T-helper 17 cell (primary cell): ENCODE measurements at regions not wholly inside any gene's neighbourhood (a gene's known extent, or its start where the extent isn't known, plus 50 kb on each side); places are given as distances from the start of the nearest gene placed in this dataset.

Experiments
- ATAC-seq: fragments of 150-1000 bp; cut with Tn5 transposase; 2 replicates; pipeline ENCODE4 v1.10.0; 2021; ENCODE audit warnings: mild to moderate bottlenecking, moderate library complexity
- DNase-seq, 3 donors: peaks; one replicate each; pipeline versions ENCODE4 v3.0.0 to v3.0.0-alpha.2; 2020 to 2021
- H3K9me3 ChIP-seq: one replicate; pipeline ENCODE4 v1.7.0; 2013; ENCODE audit warnings: low read length, mild to moderate bottlenecking; ENCODE audit not compliant: control insufficient read depth, poor library complexity, severe bottlenecking
- H3K27ac Mint-ChIP-seq: one replicate; pipeline ENCODE4 v1.8.0; 2022; ENCODE audit warnings: mild to moderate bottlenecking, moderate library complexity, mixed read lengths
- H3K27me3 Mint-ChIP-seq: one replicate; pipeline ENCODE4 v1.8.0; 2022; ENCODE audit warnings: mixed read lengths
- H3K36me3 Mint-ChIP-seq: one replicate; pipeline ENCODE4 v1.8.0; 2022; ENCODE audit warnings: low read depth, mixed read lengths
- H3K4me1 Mint-ChIP-seq: one replicate; pipeline ENCODE4 v1.8.0; 2022; ENCODE audit warnings: mild to moderate bottlenecking, mixed read lengths
- H3K4me3 Mint-ChIP-seq: one replicate; pipeline ENCODE4 v1.8.0; 2022; ENCODE audit warnings: mild to moderate bottlenecking, moderate library complexity, mixed read lengths

DNA sequence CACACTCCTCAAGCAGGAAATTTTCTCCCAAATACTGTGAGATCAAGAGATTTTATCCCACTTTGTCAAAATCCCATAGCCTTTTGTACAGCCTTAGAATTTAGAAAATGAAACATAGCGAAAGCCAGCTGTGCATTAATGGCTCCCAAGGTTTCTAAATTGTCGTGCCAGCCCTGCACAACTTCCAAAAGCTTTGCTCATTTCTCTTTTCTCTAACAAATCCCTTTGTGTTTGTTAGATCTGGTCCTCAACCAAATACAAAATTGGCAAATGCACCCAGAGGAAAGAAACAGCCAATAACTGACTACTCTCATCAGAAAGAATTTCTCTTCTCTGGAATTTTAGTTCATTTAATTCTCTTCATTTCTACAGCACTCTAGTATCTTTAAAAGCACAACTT, 361.1 kb downstream of the INSIG2 start:
- no peak overlapping the region for H3K4me3 Mint-ChIP-seq
- DNase-seq: no peak

DNA sequence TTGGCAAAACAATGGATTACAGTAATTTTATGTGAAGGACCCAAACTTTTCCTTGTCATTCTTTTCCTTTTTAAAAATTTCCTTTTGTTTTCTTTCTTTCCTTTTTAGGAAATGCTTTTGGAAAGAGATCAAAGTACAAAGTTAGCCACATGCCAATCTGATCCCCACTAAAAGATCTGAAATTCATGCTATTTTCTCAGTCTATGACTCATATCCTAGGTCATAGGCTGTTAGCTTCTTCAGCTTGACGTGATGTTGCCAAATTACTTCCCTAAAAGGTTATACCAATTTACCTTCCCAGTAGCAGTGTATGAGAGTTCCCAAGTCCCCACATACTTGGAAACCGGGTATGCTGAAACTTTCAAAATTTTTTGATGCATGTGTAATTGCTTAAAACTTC, 355.3 kb downstream of the INSIG2 start:
- ATAC-seq (no peak), DNase-seq (no peak)
- peaks cover 27% of the 10 kb centered on the region for H3K27me3 Mint-ChIP-seq
- no peak overlapping the region for H3K4me3 Mint-ChIP-seq
- H3K27ac Mint-ChIP-seq: no peak overlapping the region
- peaks cover 2% of the 10 kb centered on the region for H3K36me3 Mint-ChIP-seq
- H3K4me1 Mint-ChIP-seq: no peaks in the 10 kb centered on the region
- no peaks in the 10 kb centered on the region for H3K9me3 ChIP-seq

More for the DNA sequence above, 361.1 kb downstream of the INSIG2 start:
- Mint-ChIP-seq H3K27ac (no peak overlapping the region), H3K36me3 (peaks cover 4% of the 10 kb centered on the region), H3K27me3 (peaks cover 28% of the 10 kb centered on the region), H3K4me1 (no peaks in the 10 kb centered on the region)
- no peaks in the 10 kb centered on the region for H3K9me3 ChIP-seq
- no peak for ATAC-seq

DNA sequence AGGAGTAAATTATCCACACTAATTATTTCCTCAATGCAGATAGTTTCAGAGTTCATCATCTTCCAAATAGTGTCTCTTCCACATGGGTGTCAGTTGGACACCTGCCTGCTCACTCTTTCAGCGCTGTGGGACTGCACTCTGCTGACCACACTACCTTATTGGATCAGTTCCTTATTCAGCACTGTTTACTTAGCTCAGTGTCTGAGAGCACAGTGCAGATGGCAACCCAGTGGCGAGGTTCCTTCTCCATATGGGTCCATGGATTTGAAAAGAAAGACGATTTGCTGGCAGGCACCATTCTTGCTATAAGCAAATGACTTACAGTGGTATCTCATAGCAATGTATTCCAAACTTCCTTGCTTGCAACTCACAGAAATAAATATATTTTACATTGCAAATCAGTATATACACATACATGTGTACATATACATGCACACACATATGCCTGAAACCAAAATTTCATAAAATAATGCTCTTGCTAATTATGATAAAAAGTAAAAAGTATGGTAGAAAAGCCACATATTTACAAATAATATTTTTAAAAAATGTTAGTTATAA, 354.8 kb downstream of the INSIG2 start:
- Mint-ChIP-seq H3K36me3 (no peaks in the 10 kb centered on the region), H3K4me1 (no peaks in the 10 kb centered on the region), H3K27me3 (peaks cover 24% of the 10 kb centered on the region), H3K4me3 (no peak overlapping the region), H3K27ac (no peak overlapping the region)
- no peak for ATAC-seq
- DNase-seq: no peak
- H3K9me3 ChIP-seq: no peaks in the 10 kb centered on the region

DNA sequence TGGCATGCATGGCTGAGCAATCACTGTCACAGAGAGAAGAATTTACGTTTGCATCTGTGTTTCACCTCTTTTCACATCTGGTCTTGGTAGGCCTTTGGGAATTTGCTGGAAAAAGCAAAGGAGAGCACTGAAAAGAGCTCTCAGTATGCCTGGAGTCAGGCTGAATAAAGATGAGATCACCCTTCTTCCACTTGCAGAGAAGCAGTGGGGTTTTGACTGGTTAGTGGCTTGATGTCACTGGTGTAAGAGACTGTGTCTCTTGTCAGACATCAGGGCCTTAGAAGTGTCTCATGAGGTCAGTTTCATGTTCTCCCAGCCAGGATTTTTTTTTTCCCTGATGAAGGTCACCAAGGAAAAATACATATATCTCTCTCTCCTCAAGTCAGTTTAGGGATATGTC, 353.8 kb downstream of the INSIG2 start:
- Mint-ChIP-seq H3K27ac (no peak overlapping the region), H3K36me3 (no peaks in the 10 kb centered on the region), H3K4me1 (no peaks in the 10 kb centered on the region), H3K4me3 (no peak overlapping the region), H3K27me3 (peaks cover 24% of the 10 kb centered on the region)
- no peaks in the 10 kb centered on the region for H3K9me3 ChIP-seq
- ATAC-seq (no peak), DNase-seq (no peak)

DNA sequence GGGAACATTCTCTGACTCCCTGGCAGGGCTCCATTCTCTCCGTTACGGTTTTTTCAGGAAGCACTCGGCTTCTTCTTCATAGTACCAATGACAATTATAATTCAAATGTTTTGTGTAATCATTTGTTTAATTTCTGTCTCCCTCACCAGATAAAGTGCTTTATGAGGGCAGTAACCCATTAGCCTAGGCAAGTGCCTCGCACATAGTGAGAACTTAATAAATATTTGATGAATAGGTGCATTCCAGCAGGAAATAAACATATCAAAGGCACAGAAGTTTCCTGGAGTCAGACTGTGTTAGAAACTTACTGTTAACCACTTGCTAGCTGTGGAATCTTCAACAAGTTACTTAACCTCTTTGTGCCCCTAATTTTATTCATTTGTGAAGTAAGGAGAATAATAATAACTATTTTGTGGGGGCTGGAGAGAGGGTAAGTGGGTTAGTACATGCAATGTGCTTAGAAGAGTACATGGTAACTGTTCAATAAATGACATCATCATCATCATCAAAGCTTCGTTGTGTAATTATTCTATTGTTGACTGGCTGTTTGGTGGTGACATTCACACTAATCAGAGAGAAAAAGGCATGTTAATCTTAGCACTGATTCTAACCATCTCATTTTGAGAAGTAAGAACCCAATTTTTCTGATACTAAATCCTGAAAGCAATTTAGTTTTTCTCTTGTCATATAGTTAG, 352.3 kb downstream of the INSIG2 start:
- no peaks in the 10 kb centered on the region for H3K4me1 Mint-ChIP-seq

DNA sequence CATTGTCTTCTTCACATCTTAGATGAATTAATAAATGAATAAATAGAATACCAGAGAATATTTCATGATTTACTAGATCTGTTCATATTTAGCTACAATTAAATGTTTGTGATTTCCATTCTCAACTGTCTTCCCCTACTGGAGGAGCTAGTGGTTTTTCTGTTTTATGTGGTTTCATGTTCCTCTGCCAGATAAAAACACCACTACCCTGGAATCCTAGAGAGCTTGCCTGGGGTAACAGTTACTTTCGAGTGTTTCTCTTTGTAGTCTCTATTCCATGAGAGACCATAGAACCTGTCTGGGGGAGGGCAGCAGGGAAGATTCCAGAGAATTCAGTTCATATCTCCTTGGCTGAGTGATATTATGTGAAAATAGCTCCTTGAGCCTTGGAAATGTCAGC, 349.2 kb downstream of the INSIG2 start:
- no peaks in the 10 kb centered on the region for H3K9me3 ChIP-seq
- Mint-ChIP-seq H3K27me3 (peaks cover 31% of the 10 kb centered on the region), H3K4me3 (no peak overlapping the region), H3K27ac (no peak overlapping the region), H3K4me1 (no peaks in the 10 kb centered on the region), H3K36me3 (no peaks in the 10 kb centered on the region)
- ATAC-seq (no peak), DNase-seq (no peak)

More for the DNA sequence above, 352.3 kb downstream of the INSIG2 start:
- no peak for DNase-seq
- no peak overlapping the region for H3K4me3 Mint-ChIP-seq
- no peak overlapping the region for H3K27ac Mint-ChIP-seq
- no peaks in the 10 kb centered on the region for H3K36me3 Mint-ChIP-seq
- H3K9me3 ChIP-seq: no peaks in the 10 kb centered on the region
- H3K27me3 Mint-ChIP-seq: peaks cover 24% of the 10 kb centered on the region
- ATAC-seq: no peak

DNA sequence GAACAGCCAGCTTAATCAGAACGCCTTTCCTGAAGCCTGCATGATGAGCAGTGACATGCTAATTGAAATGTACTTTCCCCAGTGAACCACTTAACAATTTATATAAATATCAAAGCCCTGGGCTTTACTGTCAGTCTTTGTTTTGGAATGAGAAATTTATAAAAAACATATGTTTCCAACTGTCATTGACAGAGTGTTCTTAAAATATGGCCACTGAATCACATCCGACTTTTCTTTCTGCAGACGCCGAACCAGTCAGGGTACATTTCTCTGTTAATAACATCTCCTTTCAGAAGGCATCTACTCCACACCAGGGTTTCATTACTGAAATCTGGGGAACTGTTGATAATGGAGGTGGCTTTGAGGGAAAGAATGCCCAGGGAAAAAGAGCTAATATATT, 343.7 kb downstream of the INSIG2 start:
- ATAC-seq (no peak), DNase-seq (no peak)
- Mint-ChIP-seq H3K27me3 (peaks cover 22% of the 10 kb centered on the region), H3K4me1 (no peaks in the 10 kb centered on the region), H3K36me3 (no peaks in the 10 kb centered on the region), H3K4me3 (no peak overlapping the region), H3K27ac (no peak overlapping the region)
- no peaks in the 10 kb centered on the region for H3K9me3 ChIP-seq

DNA sequence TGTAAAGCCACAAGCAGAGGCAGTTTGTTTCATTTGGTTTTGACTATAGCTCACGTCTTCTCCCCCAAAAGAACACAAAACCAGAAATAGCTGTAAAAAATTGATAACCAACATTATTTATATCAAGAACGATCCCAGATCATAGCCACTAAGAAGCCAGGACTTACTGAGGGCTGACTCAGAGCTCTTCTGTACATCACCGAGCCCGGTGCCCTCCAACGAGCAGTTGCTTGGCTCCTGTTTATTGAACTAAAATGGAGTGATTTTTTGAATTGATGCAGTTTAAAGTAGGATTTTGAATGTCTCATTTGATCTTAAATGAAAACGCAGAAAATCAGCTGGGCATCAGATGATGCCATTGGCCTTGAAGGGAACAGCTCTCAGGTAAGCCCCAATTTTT, 343.3 kb downstream of the INSIG2 start:
- Mint-ChIP-seq H3K4me1 (no peaks in the 10 kb centered on the region), H3K36me3 (no peaks in the 10 kb centered on the region), H3K27me3 (peaks cover 22% of the 10 kb centered on the region), H3K27ac (no peak overlapping the region), H3K4me3 (no peak overlapping the region)
- ATAC-seq (no peak), DNase-seq (no peak)
- H3K9me3 ChIP-seq: no peaks in the 10 kb centered on the region

DNA sequence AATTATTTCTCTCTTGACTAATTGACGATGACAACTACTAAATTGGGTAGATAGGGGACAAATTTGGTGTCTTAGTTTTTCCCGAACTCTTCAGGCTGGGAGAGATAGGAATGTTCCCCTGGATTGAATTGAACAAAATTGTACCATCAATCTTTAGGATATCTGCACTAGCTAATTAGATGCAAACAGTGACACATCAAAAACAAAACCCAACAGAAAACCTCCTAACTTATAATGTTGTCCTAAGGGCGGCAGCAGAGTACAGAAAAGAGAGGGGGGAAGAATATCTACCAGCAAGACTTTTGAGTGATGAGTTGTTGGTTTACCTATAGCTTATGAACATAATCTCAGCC, 342.9 kb downstream of the INSIG2 start:
- no peak overlapping the region for H3K4me3 Mint-ChIP-seq
- H3K4me1 Mint-ChIP-seq: no peaks in the 10 kb centered on the region
- no peak for DNase-seq
- H3K36me3 Mint-ChIP-seq: no peaks in the 10 kb centered on the region
- peaks cover 24% of the 10 kb centered on the region for H3K27me3 Mint-ChIP-seq
- ATAC-seq: no peak
- H3K9me3 ChIP-seq: no peaks in the 10 kb centered on the region
- no peak overlapping the region for H3K27ac Mint-ChIP-seq

DNA sequence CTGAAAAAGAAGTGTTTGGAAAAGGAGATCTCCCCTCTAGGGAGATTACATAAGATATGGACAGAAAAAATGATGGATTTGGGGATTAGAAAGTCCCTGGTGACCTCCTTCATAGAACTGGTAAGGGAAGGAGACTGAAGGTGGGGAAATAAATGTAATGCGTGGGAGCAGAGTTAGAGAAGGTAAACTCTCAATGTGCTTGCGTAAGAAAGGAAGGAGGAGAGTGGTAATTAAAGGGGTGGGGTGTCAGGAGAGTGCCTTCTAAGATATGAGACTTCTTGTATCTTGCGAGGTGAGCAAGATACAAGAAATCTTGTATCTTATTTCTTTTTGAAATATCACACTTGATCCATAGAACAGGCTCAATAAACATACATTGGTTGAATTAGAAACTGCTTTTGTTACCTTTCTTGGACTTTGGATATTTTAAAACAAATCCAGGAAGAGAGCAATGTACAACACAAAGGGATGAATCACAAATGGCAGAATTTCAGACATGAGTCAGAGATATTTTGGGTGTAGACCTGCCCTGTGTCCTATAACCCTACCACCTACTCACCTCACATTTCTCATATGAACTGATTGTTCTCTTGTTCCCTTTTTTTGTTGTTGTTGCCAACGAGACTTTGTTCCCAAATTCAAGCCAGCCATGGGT, 342.4 kb downstream of the INSIG2 start:
- no peaks in the 10 kb centered on the region for H3K9me3 ChIP-seq
- Mint-ChIP-seq H3K4me1 (no peaks in the 10 kb centered on the region), H3K27me3 (peaks cover 27% of the 10 kb centered on the region), H3K4me3 (no peak overlapping the region), H3K36me3 (no peaks in the 10 kb centered on the region), H3K27ac (no peak overlapping the region)
- no peak for ATAC-seq
- DNase-seq: no peak

DNA sequence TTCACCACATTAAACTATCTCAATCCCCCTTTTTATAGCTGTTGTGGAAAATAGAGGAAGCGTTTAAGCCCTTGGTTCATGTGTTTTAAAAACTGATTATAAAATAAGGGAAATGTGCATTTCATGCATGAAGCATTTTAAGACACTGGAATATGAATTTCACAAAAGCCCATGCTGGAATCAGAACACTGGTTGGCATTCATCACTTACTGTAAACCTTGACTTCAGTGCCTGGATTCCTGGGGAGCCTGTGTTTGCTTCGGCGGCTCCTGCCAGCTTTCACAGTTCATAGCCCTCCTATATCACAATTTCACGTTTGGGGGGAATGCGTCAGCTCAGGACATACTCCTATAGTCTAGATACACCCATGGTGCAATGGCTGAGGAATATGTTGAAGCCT, 336.9 kb downstream of the INSIG2 start:
- Mint-ChIP-seq H3K4me3 (no peak overlapping the region), H3K27me3 (peaks cover 25% of the 10 kb centered on the region), H3K27ac (no peak overlapping the region), H3K36me3 (no peaks in the 10 kb centered on the region), H3K4me1 (no peaks in the 10 kb centered on the region)
- DNase-seq: no peak
- H3K9me3 ChIP-seq: no peaks in the 10 kb centered on the region
- no peak for ATAC-seq

DNA sequence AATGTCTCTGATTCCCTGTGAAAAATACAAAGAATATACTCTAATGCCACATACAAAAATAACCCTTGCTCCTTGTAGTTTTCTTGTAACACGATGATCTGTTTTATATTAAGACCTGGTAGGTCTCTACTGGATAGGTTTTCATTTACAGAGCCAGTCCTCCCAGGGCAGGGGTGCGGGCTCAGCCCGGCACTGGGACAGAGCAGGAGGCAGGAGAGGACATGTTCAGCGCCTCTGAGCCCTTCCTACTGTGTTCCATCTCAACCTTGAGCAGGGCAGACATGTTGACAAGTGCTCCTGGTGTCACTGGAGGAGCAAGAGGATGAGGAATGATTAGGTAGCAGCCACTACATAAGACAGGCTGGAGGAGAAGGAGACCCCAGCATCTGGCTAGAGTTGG, 335.5 kb downstream of the INSIG2 start:
- no peak overlapping the region for H3K4me3 Mint-ChIP-seq
- H3K9me3 ChIP-seq: no peaks in the 10 kb centered on the region
- H3K27ac Mint-ChIP-seq: no peak overlapping the region
- no peak for DNase-seq
- no peaks in the 10 kb centered on the region for H3K36me3 Mint-ChIP-seq
- peaks cover 32% of the 10 kb centered on the region for H3K27me3 Mint-ChIP-seq
- H3K4me1 Mint-ChIP-seq: no peaks in the 10 kb centered on the region
- ATAC-seq: no peak

DNA sequence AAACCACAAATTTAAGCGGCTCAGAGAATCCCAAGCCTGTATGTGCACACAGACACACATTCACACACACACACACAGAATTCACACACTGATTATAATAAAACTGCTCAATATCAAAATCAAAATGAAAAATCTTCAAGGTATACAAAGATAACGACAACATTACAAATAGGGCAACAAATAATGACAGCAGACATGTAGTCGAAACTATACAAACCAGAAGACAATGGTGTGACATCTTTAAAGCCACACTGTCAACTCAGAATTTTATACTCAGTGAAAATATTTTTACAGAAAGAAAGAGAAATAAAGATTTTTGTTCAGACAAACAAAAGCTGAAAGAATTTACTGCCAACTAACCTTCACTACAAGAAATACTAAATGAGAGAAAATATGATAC, 333.4 kb downstream of the INSIG2 start:
- H3K4me1 Mint-ChIP-seq: no peaks in the 10 kb centered on the region
- H3K27ac Mint-ChIP-seq: no peak overlapping the region
- H3K4me3 Mint-ChIP-seq: no peak overlapping the region
- H3K9me3 ChIP-seq: no peaks in the 10 kb centered on the region
- H3K27me3 Mint-ChIP-seq: peaks cover 27% of the 10 kb centered on the region
- DNase-seq (no peak), ATAC-seq (no peak)
- H3K36me3 Mint-ChIP-seq: no peaks in the 10 kb centered on the region
